Activated T-helper 1 cell treated with anti-CD3 and anti-CD28 coated beads, Interleukin-12 subunit alpha, Interleukin-12 subunit beta, Interleukin-2, Interleukin-4 antibody, amounts not matched to agents 30 ng/mL and 10 ng/mL and 1 ng/mL, durations not matched to agents 14 hours and 24 hours and 36 hours (primary cell): ENCODE measurements at regions not wholly inside any gene's neighbourhood (a gene's known extent, or its start where the extent isn't known, plus 50 kb on each side); places are given as distances from the start of the nearest gene placed in this dataset.

Source experiments
- DNase-seq: peaks from one replicate; pipeline ENCODE4 v3.0.0; 2021; ENCODE audit warnings: low spot score
- H3K27ac Mint-ChIP-seq: one replicate; pipeline ENCODE4 v1.8.0; 2021; ENCODE audit warnings: mild to moderate bottlenecking, mixed read lengths
- H3K27me3 Mint-ChIP-seq: one replicate; pipeline ENCODE4 v1.8.0; 2022; ENCODE audit warnings: mild to moderate bottlenecking, moderate library complexity, mixed read lengths; ENCODE audit not compliant: insufficient read depth
- H3K36me3 Mint-ChIP-seq: one replicate; pipeline ENCODE4 v1.8.0; 2021; ENCODE audit warnings: low read depth, mixed read lengths
- H3K4me1 Mint-ChIP-seq: one replicate; pipeline ENCODE4 v1.8.0; 2021; ENCODE audit warnings: low read depth, mixed read lengths
- H3K4me3 Mint-ChIP-seq: one replicate; pipeline ENCODE4 v1.8.0; 2021; ENCODE audit warnings: mild to moderate bottlenecking, moderate library complexity, mixed read lengths
- H3K9me3 Mint-ChIP-seq: one replicate; pipeline ENCODE4 v1.8.0; 2021; ENCODE audit warnings: mixed read lengths
- intact Hi-C: fragments of 100-400 bp; cut with micrococcal nuclease; formaldehyde crosslinking; loops from one replicate; pipeline ENCODE4 v1.15.1; 2024

- Mint-ChIP-seq H3K27me3 (peaks cover 2% of the 10 kb centered on the region), H3K27ac (no peak overlapping the region), H3K9me3 (no peaks in the 10 kb centered on the region), H3K4me1 (no peaks in the 10 kb centered on the region), H3K36me3 (no peaks in the 10 kb centered on the region), H3K4me3 (no peak overlapping the region)
- intact Hi-C loops, result no loop called here
- no peak for DNase-seq
Measured at GRCh38 chr11:109775686-109776085, 317.5 kb upstream of the ZC3H12C start.

- intact Hi-C loops, result no loop called here
- Mint-ChIP-seq H3K27ac (no peak overlapping the region), H3K4me1 (no peaks in the 10 kb centered on the region), H3K36me3 (no peaks in the 10 kb centered on the region), H3K9me3 (no peaks in the 10 kb centered on the region), H3K4me3 (no peak overlapping the region), H3K27me3 (no peaks in the 10 kb centered on the region)
- DNase-seq, result no peak
Measured at GRCh38 chr11:109783014-109783413, 310.2 kb upstream of the ZC3H12C start.

GRCh38 chr11:109783840-109784239, 309.4 kb upstream of the ZC3H12C start:
- H3K36me3 Mint-ChIP-seq, result no peaks in the 10 kb centered on the region
- H3K4me1 Mint-ChIP-seq, result no peaks in the 10 kb centered on the region
- H3K27me3 Mint-ChIP-seq, result peaks cover 2% of the 10 kb centered on the region
- no peaks in the 10 kb centered on the region for H3K9me3 Mint-ChIP-seq
- H3K4me3 Mint-ChIP-seq, result no peak overlapping the region
- no peak for DNase-seq
- no peak overlapping the region for H3K27ac Mint-ChIP-seq
- intact Hi-C loops, result no loop called here

- Mint-ChIP-seq H3K27ac (no peak overlapping the region), H3K27me3 (peaks cover 2% of the 10 kb centered on the region), H3K4me1 (no peaks in the 10 kb centered on the region), H3K4me3 (no peak overlapping the region), H3K36me3 (no peaks in the 10 kb centered on the region), H3K9me3 (no peaks in the 10 kb centered on the region)
- intact Hi-C loops, result no loop called here
- DNase-seq, result no peak
Measured at GRCh38 chr11:109784536-109784935, 308.7 kb upstream of the ZC3H12C start.

- H3K36me3 Mint-ChIP-seq, result no peaks in the 10 kb centered on the region
- no peak overlapping the region for H3K27ac Mint-ChIP-seq
- no peaks in the 10 kb centered on the region for H3K9me3 Mint-ChIP-seq
- no peak overlapping the region for H3K4me3 Mint-ChIP-seq
- no peaks in the 10 kb centered on the region for H3K4me1 Mint-ChIP-seq
- DNase-seq, result no peak
- H3K27me3 Mint-ChIP-seq, result peaks cover 2% of the 10 kb centered on the region
- intact Hi-C loops, result no loop called here
Measured at GRCh38 chr11:109785198-109785597, 308.0 kb upstream of the ZC3H12C start.

- Mint-ChIP-seq H3K4me3 (no peak overlapping the region), H3K27ac (no peak overlapping the region), H3K4me1 (no peaks in the 10 kb centered on the region), H3K27me3 (peaks cover 2% of the 10 kb centered on the region), H3K9me3 (no peaks in the 10 kb centered on the region), H3K36me3 (no peaks in the 10 kb centered on the region)
- intact Hi-C loops, result no loop called here
- DNase-seq, result no peak
Measured at GRCh38 chr11:109785714-109786113, 307.5 kb upstream of the ZC3H12C start.

- Mint-ChIP-seq H3K27me3 (peaks cover 2% of the 10 kb centered on the region), H3K4me3 (no peak overlapping the region), H3K4me1 (no peaks in the 10 kb centered on the region), H3K27ac (no peak overlapping the region), H3K9me3 (no peaks in the 10 kb centered on the region), H3K36me3 (no peaks in the 10 kb centered on the region)
- no peak for DNase-seq
- intact Hi-C loops, result no loop called here
Measured at GRCh38 chr11:109788948-109789490, 304.2 kb upstream of the ZC3H12C start.

- no peak for DNase-seq
- intact Hi-C loops, result no loop called here
- no peaks in the 10 kb centered on the region for H3K36me3 Mint-ChIP-seq
- H3K27me3 Mint-ChIP-seq, result peaks cover 2% of the 10 kb centered on the region
- no peak overlapping the region for H3K27ac Mint-ChIP-seq
- no peak overlapping the region for H3K4me3 Mint-ChIP-seq
- H3K4me1 Mint-ChIP-seq, result no peaks in the 10 kb centered on the region
- H3K9me3 Mint-ChIP-seq, result no peaks in the 10 kb centered on the region
Measured at GRCh38 chr11:109789901-109790300, 303.3 kb upstream of the ZC3H12C start.

- H3K9me3 Mint-ChIP-seq, result no peaks in the 10 kb centered on the region
- H3K4me3 Mint-ChIP-seq, result no peak overlapping the region
- no peaks in the 10 kb centered on the region for H3K36me3 Mint-ChIP-seq
- peaks cover 2% of the 10 kb centered on the region for H3K27me3 Mint-ChIP-seq
- H3K4me1 Mint-ChIP-seq, result no peaks in the 10 kb centered on the region
- no peak overlapping the region for H3K27ac Mint-ChIP-seq
- intact Hi-C loops, result no loop called here
- DNase-seq, result no peak
Measured at GRCh38 chr11:109791337-109791736, 301.9 kb upstream of the ZC3H12C start.

GRCh38 chr11:109794501-109794900, 298.7 kb upstream of the ZC3H12C start:
- Mint-ChIP-seq H3K4me3 (no peak overlapping the region), H3K27me3 (no peaks in the 10 kb centered on the region), H3K36me3 (no peaks in the 10 kb centered on the region), H3K4me1 (no peaks in the 10 kb centered on the region), H3K27ac (no peak overlapping the region), H3K9me3 (no peaks in the 10 kb centered on the region)
- DNase-seq, result no peak
- intact Hi-C loops, result no loop called here

GRCh38 chr11:109795234-109795633, 298.0 kb upstream of the ZC3H12C start:
- Mint-ChIP-seq H3K27me3 (no peaks in the 10 kb centered on the region), H3K9me3 (no peaks in the 10 kb centered on the region), H3K4me1 (no peaks in the 10 kb centered on the region), H3K27ac (no peak overlapping the region), H3K36me3 (no peaks in the 10 kb centered on the region), H3K4me3 (no peak overlapping the region)
- intact Hi-C loops, result no loop called here
- no peak for DNase-seq

- Mint-ChIP-seq H3K27me3 (no peaks in the 10 kb centered on the region), H3K36me3 (no peaks in the 10 kb centered on the region), H3K9me3 (no peaks in the 10 kb centered on the region), H3K27ac (no peak overlapping the region), H3K4me3 (no peak overlapping the region), H3K4me1 (no peaks in the 10 kb centered on the region)
- DNase-seq, result no peak
- intact Hi-C loops, result no loop called here
Measured at GRCh38 chr11:109796253-109796652, 296.9 kb upstream of the ZC3H12C start.

GRCh38 chr11:109798521-109798920, 294.7 kb upstream of the ZC3H12C start:
- H3K9me3 Mint-ChIP-seq, result no peaks in the 10 kb centered on the region
- H3K27ac Mint-ChIP-seq, result no peak overlapping the region
- no peak for DNase-seq
- no peaks in the 10 kb centered on the region for H3K27me3 Mint-ChIP-seq
- H3K4me1 Mint-ChIP-seq, result no peaks in the 10 kb centered on the region
- intact Hi-C loops, result no loop called here
- H3K36me3 Mint-ChIP-seq, result no peaks in the 10 kb centered on the region
- no peak overlapping the region for H3K4me3 Mint-ChIP-seq

GRCh38 chr11:109799604-109800003, 293.6 kb upstream of the ZC3H12C start:
- H3K27ac Mint-ChIP-seq, result no peak overlapping the region
- no peak overlapping the region for H3K4me3 Mint-ChIP-seq
- no peaks in the 10 kb centered on the region for H3K4me1 Mint-ChIP-seq
- no peaks in the 10 kb centered on the region for H3K9me3 Mint-ChIP-seq
- H3K36me3 Mint-ChIP-seq, result no peaks in the 10 kb centered on the region
- DNase-seq, result no peak
- intact Hi-C loops, result no loop called here
- no peaks in the 10 kb centered on the region for H3K27me3 Mint-ChIP-seq
